ENCODE measurements at regions not wholly inside any gene's neighbourhood (a gene's known extent, or its start where the extent isn't known, plus 50 kb on each side); places are given as distances from the start of the nearest gene placed in this dataset.
A peak's percentile ranks its signal among the peaks of the same experiment; 100 is the strongest.

DNA sequence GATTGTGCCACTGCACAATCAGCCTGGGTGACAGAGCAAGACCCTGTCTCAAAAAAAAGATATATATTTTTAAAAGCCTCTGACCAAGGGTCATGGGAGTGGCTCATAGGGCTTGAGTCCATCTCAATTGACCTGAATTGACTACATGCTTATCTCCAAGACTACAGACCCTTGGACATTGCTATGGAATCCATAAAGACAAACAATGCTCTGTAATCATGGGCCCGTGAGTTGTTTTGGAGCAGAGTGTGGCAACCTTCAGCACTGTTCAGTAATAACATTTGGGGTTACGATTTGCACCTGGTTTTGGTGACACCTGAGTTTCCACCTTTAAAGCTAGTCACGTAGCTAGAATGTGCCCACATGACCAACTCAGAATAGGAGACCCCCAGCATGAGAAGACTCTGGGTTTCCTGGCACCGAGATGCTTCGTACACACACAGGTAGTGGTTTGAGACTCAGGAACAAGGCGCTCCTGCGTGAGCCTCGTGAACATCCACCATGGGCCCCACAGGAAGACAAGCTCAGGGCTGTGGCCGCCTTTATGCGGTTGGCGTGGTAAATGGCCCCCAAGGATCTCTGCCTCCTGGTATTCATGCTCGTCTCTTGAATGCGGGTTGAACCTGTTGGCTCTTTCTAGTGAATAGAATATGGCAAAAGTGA is 66.6 kb upstream of the RPH3AL start (continued):
- TF ChIP-seq ZNF142 (CRISPR knock-in tag; IDR thresholded peaks at IDR 0.05) (no peak), SAP130 (CRISPR knock-in tag; IDR thresholded peaks at IDR 0.05; ENCODE audit: low read depth) (0 out of 2 replicates have a peak, but pooled peaks have one; percentile 27), ZNF468 (CRISPR knock-in tag; IDR thresholded peaks at IDR 0.05) (no peak), ZNF703 (CRISPR knock-in tag; IDR thresholded peaks at IDR 0.05; ENCODE audit: borderline replicate concordance) (no peak), SALL1 (CRISPR knock-in tag; IDR thresholded peaks at IDR 0.05) (peak; percentile 88), ELF1 (CRISPR knock-in tag; IDR thresholded peaks at IDR 0.05) (no peak), MAFG (CRISPR knock-in tag; IDR thresholded peaks at IDR 0.05) (no peak), MED1 (CRISPR knock-in tag; IDR thresholded peaks at IDR 0.05) (no peak), JUNB (CRISPR knock-in tag; IDR thresholded peaks at IDR 0.05; ENCODE audit: borderline replicate concordance) (no peak), HOXD1 (CRISPR knock-in tag; IDR thresholded peaks at IDR 0.05) (no peak), TRAFD1 (CRISPR knock-in tag; IDR thresholded peaks at IDR 0.05; ENCODE audit: borderline replicate concordance) (no peak), DR1 (CRISPR knock-in tag; IDR thresholded peaks at IDR 0.05) (no peak), CHD4 (IDR thresholded peaks at IDR 0.05; ENCODE audit: borderline replicate concordance, low read length) (no peak), NAIF1 (CRISPR knock-in tag; IDR thresholded peaks at IDR 0.05; ENCODE audit: borderline replicate concordance) (no peak), ATF7 (IDR thresholded peaks at IDR 0.05) (no peak), ATF7 (CRISPR knock-in tag; IDR thresholded peaks at IDR 0.05) (no peak), SOX13 (IDR thresholded peaks at IDR 0.05) (no peak), SOX13 (CRISPR knock-in tag; conservative IDR thresholded peaks at IDR 0.05 in 1 of 2, IDR thresholded peaks at IDR 0.05 in 1 of 2) (peak in 1 of 2 experiments; percentile 48; a peak in 1 of 4 replicates), HOXA9 (CRISPR knock-in tag; IDR thresholded peaks at IDR 0.05; ENCODE audit: borderline replicate concordance) (no peak), PCBP2 (optimal IDR thresholded peaks at IDR 0.05; ENCODE audit: low read depth, low read length, poor library complexity, severe bottlenecking) (no peak)
- TF ChIP-seq, protein P1, sequence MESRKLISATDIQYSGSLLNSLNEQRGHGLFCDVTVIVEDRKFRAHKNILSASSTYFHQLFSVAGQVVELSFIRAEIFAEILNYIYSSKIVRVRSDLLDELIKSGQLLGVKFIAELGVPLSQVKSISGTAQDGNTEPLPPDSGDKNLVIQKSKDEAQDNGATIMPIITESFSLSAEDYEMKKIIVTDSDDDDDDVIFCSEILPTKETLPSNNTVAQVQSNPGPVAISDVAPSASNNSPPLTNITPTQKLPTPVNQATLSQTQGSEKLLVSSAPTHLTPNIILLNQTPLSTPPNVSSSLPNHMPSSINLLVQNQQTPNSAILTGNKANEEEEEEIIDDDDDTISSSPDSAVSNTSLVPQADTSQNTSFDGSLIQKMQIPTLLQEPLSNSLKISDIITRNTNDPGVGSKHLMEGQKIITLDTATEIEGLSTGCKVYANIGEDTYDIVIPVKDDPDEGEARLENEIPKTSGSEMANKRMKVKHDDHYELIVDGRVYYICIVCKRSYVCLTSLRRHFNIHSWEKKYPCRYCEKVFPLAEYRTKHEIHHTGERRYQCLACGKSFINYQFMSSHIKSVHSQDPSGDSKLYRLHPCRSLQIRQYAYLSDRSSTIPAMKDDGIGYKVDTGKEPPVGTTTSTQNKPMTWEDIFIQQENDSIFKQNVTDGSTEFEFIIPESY (CRISPR knock-in tag; IDR thresholded peaks at IDR 0.05) = no peak

All from HepG2 (cell line).